OCI-LY1 (cell line): ENCODE measurements at regions not wholly inside any gene's neighbourhood (a gene's known extent, or its start where the extent isn't known, plus 50 kb on each side); places are given as distances from the start of the nearest gene placed in this dataset.
"Not testable (repeated sequence)": the region's sequence is repeated elsewhere in the genome, so short reads cannot be mapped to it uniquely, and the experiment has no call there.

Experiments used
- H2AFZ ChIP-seq: fragments of 200-600 bp; sonication (generic), shearing (Covaris generic); 2 replicates; pipeline ENCODE4 v1.6.0; 2014; ENCODE audit warnings: antibody characterized with exemption, mild to moderate bottlenecking, low read length
- H3F3A ChIP-seq: fragments of 200-600 bp; sonication (generic), shearing (Covaris generic); 2 replicates; pipeline ENCODE4 v1.6.0; 2014; ENCODE audit warnings: mild to moderate bottlenecking, antibody characterized with exemption, low read length, moderate library complexity; ENCODE audit not compliant: insufficient read depth
- H3K27ac ChIP-seq: fragments of 200-600 bp; sonication (generic); 2 replicates; pipeline ENCODE4 v1.5.1; 2014; ENCODE audit warnings: low read length, mixed run types, mild to moderate bottlenecking, low read depth; ENCODE audit not compliant: poor library complexity, severe bottlenecking
- H3K27me3 ChIP-seq: fragments of 200-600 bp; sonication (generic); 2 replicates; pipeline ENCODE4 v1.6.0; 2014; ENCODE audit warnings: antibody characterized with exemption, mild to moderate bottlenecking, low read length, moderate library complexity; ENCODE audit not compliant: insufficient read depth
- H3K36me3 ChIP-seq: fragments of 200-600 bp; sonication (generic); 2 replicates; pipeline ENCODE4 v1.6.1; 2014; ENCODE audit warnings: mild to moderate bottlenecking, antibody characterized with exemption, low read length, moderate library complexity, mixed read lengths; ENCODE audit not compliant: insufficient read depth
- H3K4me1 ChIP-seq: fragments of 200-600 bp; sonication (generic); 2 replicates; pipeline ENCODE4 v1.5.1; 2014; ENCODE audit warnings: mild to moderate bottlenecking, low read length, moderate library complexity; ENCODE audit not compliant: insufficient read depth, severe bottlenecking
- H3K4me2 ChIP-seq: fragments of 200-600 bp; sonication (generic), shearing (Covaris generic); 2 replicates; pipeline ENCODE4 v1.6.1; 2014; ENCODE audit warnings: low read length
- H3K4me3 ChIP-seq: fragments of 200-600 bp; sonication (generic); 2 replicates; pipeline ENCODE4 v1.5.1; 2014; ENCODE audit warnings: low read length, low read depth, mild to moderate bottlenecking, mixed read lengths; ENCODE audit not compliant: poor library complexity, severe bottlenecking
- H3K79me2 ChIP-seq: fragments of 200-600 bp; shearing (Covaris generic); 2 replicates; pipeline ENCODE4 v1.6.1; 2016; ENCODE audit warnings: mixed run types, low read length, mixed read lengths; ENCODE audit not compliant: insufficient read depth
- H3K9ac ChIP-seq: fragments of 200-600 bp; sonication (generic), shearing (Covaris generic); 2 replicates; pipeline ENCODE4 v1.6.1; 2014; ENCODE audit warnings: mild to moderate bottlenecking, low read length, mixed read lengths
- H3K9me2 ChIP-seq: fragments of 200-600 bp; sonication (generic), shearing (Covaris generic); 2 replicates; pipeline ENCODE4 v1.6.1; 2014; ENCODE audit warnings: low read depth, mild to moderate bottlenecking, low read length, mixed read lengths
- H3K9me3 ChIP-seq: fragments of 200-600 bp; shearing (Covaris generic); 2 replicates; pipeline ENCODE4 v1.6.1; 2014; ENCODE audit warnings: low read length, mixed read lengths
- H4K20me1 ChIP-seq: fragments of 200-600 bp; sonication (generic), shearing (Covaris generic); 2 replicates; pipeline ENCODE4 v1.6.0; 2016; ENCODE audit warnings: mild to moderate bottlenecking, low read length; ENCODE audit not compliant: insufficient read depth
- CTCF ChIP-seq: fragments of 200-600 bp; sonication (generic), shearing (Covaris generic); IDR thresholded peaks from 2 replicates; pipeline ENCODE4 v1.5.1; 2017; ENCODE audit warnings: mild to moderate bottlenecking, antibody characterized with exemption, low read length, moderate library complexity, mixed read lengths
- EZH2 ChIP-seq: fragments of 200-600 bp; sonication (generic), shearing (Covaris generic); IDR thresholded peaks from 2 replicates; pipeline ENCODE4 v1.8.0; 2017; ENCODE audit warnings: borderline replicate concordance, mixed run types, mild to moderate bottlenecking, antibody characterized with exemption, low read length, moderate library complexity, mixed read lengths

GRCh38 chr13:61508936-61509335 lies 93.3 kb upstream of the PCDH20 start:
- no peak overlapping the region for H2AFZ ChIP-seq
- no peak overlapping the region for H3K4me3 ChIP-seq
- no peaks in the 10 kb centered on the region for H3K9me2 ChIP-seq
- no peaks in the 10 kb centered on the region for H3K79me2 ChIP-seq
- H3K27ac ChIP-seq = no peak overlapping the region
- H3K9ac ChIP-seq = no peak overlapping the region
- TF ChIP-seq EZH2 (no peak), CTCF (no peak)
- no peak overlapping the region for H3K4me2 ChIP-seq
- no peaks in the 10 kb centered on the region for H3K9me3 ChIP-seq
- no peaks in the 10 kb centered on the region for H4K20me1 ChIP-seq
- no peaks in the 10 kb centered on the region for H3K27me3 ChIP-seq
- no peaks in the 10 kb centered on the region for H3K4me1 ChIP-seq
- no peaks in the 10 kb centered on the region for H3K36me3 ChIP-seq
- no peaks in the 10 kb centered on the region for H3F3A ChIP-seq

GRCh38 chr13:61500176-61500575 lies 84.5 kb upstream of the PCDH20 start:
- Histone ChIP-seq H2AFZ (no peak overlapping the region), H3K36me3 (no peaks in the 10 kb centered on the region), H3K9me3 (no peaks in the 10 kb centered on the region), H3K9me2 (no peaks in the 10 kb centered on the region), H3K4me3 (no peak overlapping the region), H3K27me3 (no peaks in the 10 kb centered on the region), H3K4me2 (no peak overlapping the region), H4K20me1 (no peaks in the 10 kb centered on the region), H3K9ac (no peak overlapping the region), H3K79me2 (no peaks in the 10 kb centered on the region), H3F3A (no peaks in the 10 kb centered on the region), H3K27ac (no peak overlapping the region), H3K4me1 (no peaks in the 10 kb centered on the region)
- TF ChIP-seq CTCF = no peak
- no peak for TF ChIP-seq EZH2

GRCh38 chr13:61495648-61496047 lies 80.0 kb upstream of the PCDH20 start:
- H3K9me2 ChIP-seq = no peaks in the 10 kb centered on the region
- H3K79me2 ChIP-seq = no peaks in the 10 kb centered on the region
- no peak overlapping the region for H3K27ac ChIP-seq

GRCh38 chr13:61493556-61493955 lies 77.9 kb upstream of the PCDH20 start:
- H3K4me2 ChIP-seq, H4K20me1 ChIP-seq, H3K79me2 ChIP-seq, H3K4me3 ChIP-seq, H3K36me3 ChIP-seq, H3K9ac ChIP-seq, H3F3A ChIP-seq, H3K27me3 ChIP-seq, H3K9me3 ChIP-seq, H2AFZ ChIP-seq, H3K9me2 ChIP-seq, H3K4me1 ChIP-seq, H3K27ac ChIP-seq: not testable (repeated sequence)

More at GRCh38 chr13:61495648-61496047, 80.0 kb upstream of the PCDH20 start:
- H3K4me1 ChIP-seq = no peaks in the 10 kb centered on the region
- TF ChIP-seq CTCF (no peak), EZH2 (no peak)
- no peaks in the 10 kb centered on the region for H4K20me1 ChIP-seq
- no peaks in the 10 kb centered on the region for H3K9me3 ChIP-seq
- no peak overlapping the region for H3K4me3 ChIP-seq
- H3F3A ChIP-seq = no peaks in the 10 kb centered on the region
- no peaks in the 10 kb centered on the region for H3K36me3 ChIP-seq
- no peak overlapping the region for H2AFZ ChIP-seq
- no peak overlapping the region for H3K9ac ChIP-seq
- no peak overlapping the region for H3K4me2 ChIP-seq
- H3K27me3 ChIP-seq = no peaks in the 10 kb centered on the region
